Body of pancreas (tissue), 4 donors: ENCODE measurements at regions not wholly inside any gene's neighbourhood (a gene's known extent, or its start where the extent isn't known, plus 50 kb on each side); places are given as distances from the start of the nearest gene placed in this dataset.

Experiments
- ATAC-seq: fragments of 150-250 bp; one replicate; pipeline ENCODE4 v1.9.1; 2016
- DNase-seq, 4 donors: peaks; one replicate each; pipeline ENCODE4 v3.0.0-alpha.2; 2019
- H3K27ac ChIP-seq, 4 donors: fragments of 200-600 bp; sonication (generic); 1 replicate in 3 of 4; 2 replicates in 1 of 4; pipeline versions ENCODE4 v1.5.1 to v1.6.1; 2016 to 2019; ENCODE audit warnings: mild to moderate bottlenecking in 1 of 4, mixed read lengths in 1 of 4, moderate library complexity in 1 of 4
- H3K27me3 ChIP-seq, 2 donors: fragments of 200-600 bp; sonication (generic); one replicate each; pipeline ENCODE4 v1.6.0; 2016; ENCODE audit warnings: mild to moderate bottlenecking in 1 of 2
- H3K36me3 ChIP-seq, 2 donors: fragments of 200-600 bp; sonication (generic); replicated peaks in 1 of 2; 2 replicates each; pipeline ENCODE4 v1.5.1; 2016; ENCODE audit warnings: low read depth in 2 of 2; ENCODE audit not compliant: insufficient read depth in 1 of 2
- H3K4me1 ChIP-seq: fragments of 200-600 bp; sonication (generic); one replicate; pipeline ENCODE4 v1.6.0; 2016
- H3K4me3 ChIP-seq, 2 donors: fragments of 200-600 bp; sonication (generic); 1 replicate in 1 of 2; 2 replicates in 1 of 2; pipeline ENCODE4 v1.5.1; 2016 to 2019
- H3K9me3 ChIP-seq, 3 donors: fragments of 200-600 bp; sonication (generic); 1 replicate in 2 of 3; 2 replicates in 1 of 3; pipeline ENCODE4 v1.5.1; 2016
- POLR2A ChIP-seq, 3 donors: fragments of 450-650 bp; IDR thresholded peaks; one replicate each; pipeline ENCODE4 v1.6.1; 2016; ENCODE audit warnings: antibody characterized with exemption in 3 of 3, mild to moderate bottlenecking in 2 of 3
- WGBS, 2 donors: methylation state at CpG; one replicate each; pipeline ENCODE4 v1.1.5; 2017; 5-methylcytosine and 5-hydroxymethylcytosine counted together
- intact Hi-C: fragments of 100-400 bp; cut with DNase I; formaldehyde crosslinking; loops from one replicate; pipeline ENCODE4 v1.15.1; 2023
- TF ChIP-seq, protein P1 (sequence below), 7 experiments: fragments of 450-650 bp in 4 of 7; fragments of 200-600 bp in 3 of 7; sonication (generic) in 3 of 7; IDR thresholded peaks; one replicate each; pipeline ENCODE4 v1.5.1; 2016 to 2019; ENCODE audit warnings: antibody characterized with exemption in 7 of 7

DNA sequence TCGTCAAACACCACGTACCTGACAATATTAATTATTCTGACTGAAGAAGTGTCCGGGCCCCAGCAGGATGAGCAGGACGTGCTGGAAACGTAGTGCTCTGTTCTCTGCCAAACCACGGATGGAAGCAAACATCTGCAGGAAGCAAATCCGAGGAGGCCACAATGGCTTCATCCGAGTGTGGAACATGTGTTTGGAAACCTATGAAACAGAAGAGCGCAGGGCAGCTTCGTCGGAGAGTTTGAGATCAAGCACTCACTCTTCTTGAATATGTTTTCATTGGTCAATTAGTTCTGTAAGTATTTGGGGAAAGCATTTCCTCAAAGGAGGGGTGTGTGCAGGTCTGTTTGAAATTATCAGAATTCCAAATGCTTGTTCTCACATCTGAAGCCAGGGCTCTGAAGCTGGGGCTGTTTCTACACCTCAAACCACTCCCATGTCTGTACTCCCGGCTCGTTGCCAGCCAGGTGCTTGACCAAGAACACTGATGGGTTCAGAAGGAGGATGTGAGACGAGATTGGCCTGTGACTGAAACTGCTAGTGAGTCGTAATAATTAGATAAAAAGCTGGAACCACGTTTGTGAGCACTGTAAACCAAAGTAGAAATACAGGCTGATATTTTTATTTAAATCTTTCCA is 356.6 kb upstream of the SALL3 start:
- TF ChIP-seq, protein P1, sequence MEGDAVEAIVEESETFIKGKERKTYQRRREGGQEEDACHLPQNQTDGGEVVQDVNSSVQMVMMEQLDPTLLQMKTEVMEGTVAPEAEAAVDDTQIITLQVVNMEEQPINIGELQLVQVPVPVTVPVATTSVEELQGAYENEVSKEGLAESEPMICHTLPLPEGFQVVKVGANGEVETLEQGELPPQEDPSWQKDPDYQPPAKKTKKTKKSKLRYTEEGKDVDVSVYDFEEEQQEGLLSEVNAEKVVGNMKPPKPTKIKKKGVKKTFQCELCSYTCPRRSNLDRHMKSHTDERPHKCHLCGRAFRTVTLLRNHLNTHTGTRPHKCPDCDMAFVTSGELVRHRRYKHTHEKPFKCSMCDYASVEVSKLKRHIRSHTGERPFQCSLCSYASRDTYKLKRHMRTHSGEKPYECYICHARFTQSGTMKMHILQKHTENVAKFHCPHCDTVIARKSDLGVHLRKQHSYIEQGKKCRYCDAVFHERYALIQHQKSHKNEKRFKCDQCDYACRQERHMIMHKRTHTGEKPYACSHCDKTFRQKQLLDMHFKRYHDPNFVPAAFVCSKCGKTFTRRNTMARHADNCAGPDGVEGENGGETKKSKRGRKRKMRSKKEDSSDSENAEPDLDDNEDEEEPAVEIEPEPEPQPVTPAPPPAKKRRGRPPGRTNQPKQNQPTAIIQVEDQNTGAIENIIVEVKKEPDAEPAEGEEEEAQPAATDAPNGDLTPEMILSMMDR (IDR thresholded peaks at IDR 0.05) = no peak
- DNase-seq = no peak
- H3K36me3 ChIP-seq = no peaks in the 10 kb centered on the region
- intact Hi-C loops = no loop called here
- WGBS, 2 donors = 45 to 48% methylated on average over 16 of the region's 16 CpGs
- no peak overlapping the region for H3K4me3 ChIP-seq
- H3K9me3 ChIP-seq = no peaks in the 10 kb centered on the region
- no peak for ATAC-seq
- H3K27me3 ChIP-seq = no peaks in the 10 kb centered on the region
- H3K4me1 ChIP-seq = no peaks in the 10 kb centered on the region
- H3K27ac ChIP-seq = no peak overlapping the region

DNA sequence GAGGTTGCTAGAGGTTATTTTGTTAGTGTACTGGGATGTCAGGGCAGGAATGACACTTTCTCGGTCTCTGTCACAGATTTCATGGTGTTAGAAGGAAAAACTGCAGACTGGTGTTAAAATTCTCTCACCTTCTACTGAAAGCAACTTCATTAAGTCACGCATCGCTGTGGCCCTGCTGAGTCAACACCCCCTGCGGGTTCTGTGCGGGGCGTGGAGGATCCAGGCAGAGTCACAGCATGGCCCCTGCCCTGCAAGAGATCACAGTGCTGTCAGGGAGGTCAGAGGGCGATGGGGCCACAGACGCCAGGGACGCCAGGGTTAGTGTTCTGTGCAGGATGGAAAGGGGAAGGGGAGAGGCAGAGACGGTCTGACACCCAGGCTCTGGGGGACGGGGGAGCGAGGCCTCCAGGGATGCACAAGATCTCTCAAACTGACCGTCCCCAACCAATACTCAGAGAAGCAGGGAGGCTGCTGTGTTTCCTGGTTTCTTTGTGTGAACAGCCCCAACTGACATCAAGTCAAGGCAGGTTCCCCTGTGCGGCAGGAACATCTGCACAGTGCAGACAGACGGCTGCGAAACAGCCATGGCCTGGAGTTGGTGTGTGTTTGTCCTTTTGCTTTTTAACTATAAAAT is 354.9 kb upstream of the SALL3 start:
- no peaks in the 10 kb centered on the region for H3K9me3 ChIP-seq
- ATAC-seq (no peak), DNase-seq (no peak)
- no peak overlapping the region for H3K4me3 ChIP-seq
- H3K36me3 ChIP-seq = no peaks in the 10 kb centered on the region
- TF ChIP-seq, protein P1 (IDR thresholded peaks at IDR 0.05) = no peak
- no peak for TF ChIP-seq POLR2A (IDR thresholded peaks at IDR 0.05)
- H3K4me1 ChIP-seq = no peaks in the 10 kb centered on the region
- no peaks in the 10 kb centered on the region for H3K27me3 ChIP-seq
- no peak overlapping the region for H3K27ac ChIP-seq
- WGBS, 2 donors = 31 to 41% methylated on average over 12 to 16 of the region's 16 CpGs
- intact Hi-C loops = no loop called here

DNA sequence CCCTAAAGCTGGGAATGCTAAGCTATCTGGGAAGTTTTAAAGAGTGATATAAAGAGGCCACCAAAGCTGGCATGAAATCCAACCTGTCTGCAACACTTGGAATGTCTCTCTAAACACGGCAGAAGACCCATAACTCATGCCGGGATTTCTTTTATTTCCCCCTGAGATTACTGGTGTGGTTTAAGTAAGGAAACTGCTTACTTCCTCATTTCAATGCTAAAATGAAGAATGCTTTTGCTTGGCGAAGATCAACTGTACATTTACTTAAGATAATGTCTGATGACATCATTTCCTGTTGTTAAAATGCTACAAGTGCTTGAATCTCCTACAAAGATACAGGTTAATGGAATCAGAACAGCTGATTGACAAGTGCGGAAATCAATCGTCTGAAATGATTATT is 353.8 kb upstream of the SALL3 start:
- no peaks in the 10 kb centered on the region for H3K36me3 ChIP-seq
- TF ChIP-seq, protein P1 (IDR thresholded peaks at IDR 0.05) = no peak
- no peak for TF ChIP-seq POLR2A (IDR thresholded peaks at IDR 0.05)
- DNase-seq (no peak), ATAC-seq (no peak)
- H3K4me1 ChIP-seq = no peaks in the 10 kb centered on the region
- no peak overlapping the region for H3K4me3 ChIP-seq
- H3K27me3 ChIP-seq = no peaks in the 10 kb centered on the region
- H3K27ac ChIP-seq = no peak overlapping the region
- no peaks in the 10 kb centered on the region for H3K9me3 ChIP-seq
- 41 to 51% methylated on average over 5 of the region's 5 CpGs for WGBS, 2 donors
- intact Hi-C loops = no loop called here

DNA sequence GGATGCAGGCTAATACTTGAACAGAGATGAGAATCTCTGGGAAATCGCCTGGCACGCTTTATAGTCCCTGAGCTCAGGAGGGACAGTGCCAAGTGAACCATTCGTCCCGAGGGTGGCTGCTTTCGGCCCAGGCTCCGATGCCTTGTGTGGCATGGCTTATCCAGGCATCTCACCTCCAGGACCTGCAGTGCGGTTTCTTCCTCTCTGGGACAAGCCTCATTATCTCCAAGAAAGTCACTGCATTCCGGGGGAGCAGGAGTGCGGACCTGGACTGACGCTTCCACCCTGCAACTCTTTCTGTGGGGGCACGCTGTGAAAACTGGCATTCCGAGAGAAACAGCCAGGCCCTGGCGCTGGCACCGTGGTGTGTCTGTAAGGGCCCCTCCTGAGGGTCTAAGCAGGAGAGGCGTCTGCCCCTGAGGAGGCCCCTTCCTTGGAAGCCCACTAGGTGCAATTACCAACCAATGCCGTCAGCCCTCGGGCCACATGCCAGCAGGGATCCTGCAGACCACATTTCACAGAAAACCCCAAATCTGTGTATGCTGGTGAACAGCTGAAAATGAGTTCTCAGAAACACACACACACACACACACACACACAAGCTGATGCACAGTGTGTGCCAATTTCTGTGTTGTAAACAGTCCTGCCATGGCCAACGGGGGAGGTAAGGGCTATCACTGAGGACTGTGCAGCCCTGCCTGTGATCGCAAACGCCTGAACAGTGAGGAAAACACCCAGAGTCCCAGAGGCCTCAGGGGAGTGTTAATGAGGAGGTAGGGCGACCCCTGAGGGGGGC is 351.9 kb upstream of the SALL3 start:
- ATAC-seq (no peak), DNase-seq (no peak)
- 64% methylated on average over 17 to 21 of the region's 21 CpGs for WGBS, 2 donors
- TF ChIP-seq, protein P1 (IDR thresholded peaks at IDR 0.05) = no peak
- no peak for TF ChIP-seq POLR2A (IDR thresholded peaks at IDR 0.05)
- intact Hi-C loops = no loop called here
- Histone ChIP-seq H3K36me3 (no peaks in the 10 kb centered on the region), H3K4me1 (no peaks in the 10 kb centered on the region), H3K27me3 (no peaks in the 10 kb centered on the region), H3K27ac (no peak overlapping the region), H3K4me3 (no peak overlapping the region), H3K9me3 (no peaks in the 10 kb centered on the region)
